ENCODE measurements at regions not wholly inside any gene's neighbourhood (a gene's known extent, or its start where the extent isn't known, plus 50 kb on each side); places are given as distances from the start of the nearest gene placed in this dataset.

DNA sequence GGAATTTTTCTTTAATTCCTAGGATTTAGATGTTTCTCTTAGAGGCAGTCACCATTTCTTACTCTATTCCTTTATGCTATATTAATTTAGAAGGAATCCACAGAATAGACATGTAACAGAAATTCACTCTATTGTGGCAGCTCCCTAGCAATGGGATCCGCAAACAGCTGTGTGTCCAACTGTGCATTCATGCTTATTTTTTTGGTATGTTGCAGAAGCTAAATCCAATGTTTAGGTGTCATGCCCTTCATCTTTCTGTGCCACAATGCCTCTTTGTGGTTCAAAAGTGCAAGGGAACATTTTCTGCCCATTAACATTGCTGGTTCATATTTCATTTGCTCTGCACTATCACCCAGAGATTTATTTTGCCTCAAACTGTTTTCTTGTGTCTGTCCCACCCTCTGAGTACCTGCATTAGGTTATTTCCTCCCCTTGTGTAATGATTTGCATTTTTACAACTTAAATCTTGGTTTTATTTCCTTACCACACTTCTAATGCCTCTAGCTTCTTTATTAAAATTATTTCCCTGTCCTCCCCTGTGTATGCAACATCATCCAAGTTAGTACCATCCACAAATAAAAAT, 816.5 kb downstream of the EFNA5 start:
- TF ChIP-seq POLR2AphosphoS5 (IDR thresholded peaks at IDR 0.05; ENCODE audit: low read depth, low read length) = no peak

DNA sequence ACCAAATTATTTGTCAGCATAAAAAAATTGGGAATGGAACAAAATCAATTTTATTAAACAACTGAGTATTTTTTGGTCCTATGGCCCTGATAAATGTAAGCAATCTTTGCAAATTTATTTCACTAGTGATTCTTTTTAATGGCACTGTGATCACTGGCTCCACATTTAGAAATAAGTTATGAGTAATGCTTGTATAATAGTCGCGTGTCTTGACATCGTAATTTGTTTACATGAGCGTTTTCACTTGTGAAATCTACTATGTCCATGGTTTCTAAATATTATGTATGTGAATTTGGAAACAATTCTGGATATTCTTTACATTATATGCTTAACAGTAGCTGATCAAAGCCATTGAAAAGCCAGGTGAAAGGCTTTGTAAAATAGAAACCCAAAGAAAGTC, 817.5 kb downstream of the EFNA5 start:
- TF ChIP-seq SIN3A (IDR thresholded peaks at IDR 0.05; ENCODE audit: borderline replicate concordance, insufficient read depth, low read length) (no peak), FOXP2 (optimal IDR thresholded peaks at IDR 0.05; ENCODE audit: borderline replicate concordance, extremely low read depth, extremely low read length, insufficient read depth) (no peak), POLR2AphosphoS5 (IDR thresholded peaks at IDR 0.05; ENCODE audit: low read depth, low read length) (no peak), TAF1 (IDR thresholded peaks at IDR 0.05; ENCODE audit: borderline replicate concordance, insufficient read depth, low read length) (no peak)
- TF ChIP-seq, protein P1, sequence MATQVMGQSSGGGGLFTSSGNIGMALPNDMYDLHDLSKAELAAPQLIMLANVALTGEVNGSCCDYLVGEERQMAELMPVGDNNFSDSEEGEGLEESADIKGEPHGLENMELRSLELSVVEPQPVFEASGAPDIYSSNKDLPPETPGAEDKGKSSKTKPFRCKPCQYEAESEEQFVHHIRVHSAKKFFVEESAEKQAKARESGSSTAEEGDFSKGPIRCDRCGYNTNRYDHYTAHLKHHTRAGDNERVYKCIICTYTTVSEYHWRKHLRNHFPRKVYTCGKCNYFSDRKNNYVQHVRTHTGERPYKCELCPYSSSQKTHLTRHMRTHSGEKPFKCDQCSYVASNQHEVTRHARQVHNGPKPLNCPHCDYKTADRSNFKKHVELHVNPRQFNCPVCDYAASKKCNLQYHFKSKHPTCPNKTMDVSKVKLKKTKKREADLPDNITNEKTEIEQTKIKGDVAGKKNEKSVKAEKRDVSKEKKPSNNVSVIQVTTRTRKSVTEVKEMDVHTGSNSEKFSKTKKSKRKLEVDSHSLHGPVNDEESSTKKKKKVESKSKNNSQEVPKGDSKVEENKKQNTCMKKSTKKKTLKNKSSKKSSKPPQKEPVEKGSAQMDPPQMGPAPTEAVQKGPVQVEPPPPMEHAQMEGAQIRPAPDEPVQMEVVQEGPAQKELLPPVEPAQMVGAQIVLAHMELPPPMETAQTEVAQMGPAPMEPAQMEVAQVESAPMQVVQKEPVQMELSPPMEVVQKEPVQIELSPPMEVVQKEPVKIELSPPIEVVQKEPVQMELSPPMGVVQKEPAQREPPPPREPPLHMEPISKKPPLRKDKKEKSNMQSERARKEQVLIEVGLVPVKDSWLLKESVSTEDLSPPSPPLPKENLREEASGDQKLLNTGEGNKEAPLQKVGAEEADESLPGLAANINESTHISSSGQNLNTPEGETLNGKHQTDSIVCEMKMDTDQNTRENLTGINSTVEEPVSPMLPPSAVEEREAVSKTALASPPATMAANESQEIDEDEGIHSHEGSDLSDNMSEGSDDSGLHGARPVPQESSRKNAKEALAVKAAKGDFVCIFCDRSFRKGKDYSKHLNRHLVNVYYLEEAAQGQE (IDR thresholded peaks at IDR 0.05; ENCODE audit: insufficient read depth in 1 of 2, low read depth in 2 of 2, low read length in 2 of 2) = no peak

GRCh38 chr5:106849266-106849665, 821.5 kb downstream of the EFNA5 start:
- TF ChIP-seq FOXP2 (optimal IDR thresholded peaks at IDR 0.05; ENCODE audit: borderline replicate concordance, extremely low read depth, extremely low read length, insufficient read depth) (no peak), SIN3A (IDR thresholded peaks at IDR 0.05; ENCODE audit: borderline replicate concordance, insufficient read depth, low read length) (no peak), POLR2AphosphoS5 (IDR thresholded peaks at IDR 0.05; ENCODE audit: low read depth, low read length) (no peak), TAF1 (IDR thresholded peaks at IDR 0.05; ENCODE audit: borderline replicate concordance, insufficient read depth, low read length) (no peak)
- TF ChIP-seq, protein P1 (IDR thresholded peaks at IDR 0.05; ENCODE audit: insufficient read depth in 1 of 2, low read depth in 2 of 2, low read length in 2 of 2) = no peak

- TF ChIP-seq TAF1 (IDR thresholded peaks at IDR 0.05; ENCODE audit: borderline replicate concordance, insufficient read depth, low read length) = no peak
- TF ChIP-seq POLR2AphosphoS5 (IDR thresholded peaks at IDR 0.05; ENCODE audit: low read depth, low read length) = no peak
- no peak for TF ChIP-seq FOXP2 (optimal IDR thresholded peaks at IDR 0.05; ENCODE audit: borderline replicate concordance, extremely low read depth, extremely low read length, insufficient read depth)
- TF ChIP-seq SIN3A (IDR thresholded peaks at IDR 0.05; ENCODE audit: borderline replicate concordance, insufficient read depth, low read length) = no peak
- TF ChIP-seq, protein P1 (IDR thresholded peaks at IDR 0.05; ENCODE audit: insufficient read depth in 1 of 2, low read depth in 2 of 2, low read length in 2 of 2) = no peak
Observed at GRCh38 chr5:106843812-106844416, 826.8 kb downstream of the EFNA5 start.

GRCh38 chr5:106833517-106833916, 837.2 kb downstream of the EFNA5 start:
- TF ChIP-seq, protein P1 (IDR thresholded peaks at IDR 0.05; ENCODE audit: insufficient read depth in 1 of 2, low read depth in 2 of 2, low read length in 2 of 2) = no peak
- TF ChIP-seq FOXP2 (optimal IDR thresholded peaks at IDR 0.05; ENCODE audit: borderline replicate concordance, extremely low read depth, extremely low read length, insufficient read depth) (no peak), POLR2AphosphoS5 (IDR thresholded peaks at IDR 0.05; ENCODE audit: low read depth, low read length) (no peak), SIN3A (IDR thresholded peaks at IDR 0.05; ENCODE audit: borderline replicate concordance, insufficient read depth, low read length) (no peak), TAF1 (IDR thresholded peaks at IDR 0.05; ENCODE audit: borderline replicate concordance, insufficient read depth, low read length) (no peak)

Data from PFSK-1 (cell line).